ENCODE measurements at regions not wholly inside any gene's neighbourhood (a gene's known extent, or its start where the extent isn't known, plus 50 kb on each side); places are given as distances from the start of the nearest gene placed in this dataset.

- no peaks in the 10 kb centered on the region for H3K27me3 ChIP-seq
- intact Hi-C loops (cut with DNase I): no loop called here
- no peaks in the 10 kb centered on the region for H3K36me3 ChIP-seq
- H3K4me1 ChIP-seq: no peaks in the 10 kb centered on the region
- no peak for ATAC-seq
- no peak overlapping the region for H3K4me3 ChIP-seq
- TF ChIP-seq CTCF (IDR thresholded peaks at IDR 0.05) (no peak), POLR2A (IDR thresholded peaks at IDR 0.05) (no peak)
- peaks cover 0 to 13% (median 2%) of the 10 kb centered on the region in 12 donors for H3K9me3 ChIP-seq
- DNase-seq: no peak
- no peak overlapping the region for H3K27ac ChIP-seq
- 23 to 51% (median 33%) methylated on average over 26 to 29 of the region's 29 CpGs for WGBS, 4 donors
Measured at GRCh38 chrX:526295-527224, 104.0 kb upstream of the SHOX start.

GRCh38 chrX:530726-531610 lies 99.6 kb upstream of the SHOX start:
- Histone ChIP-seq H3K36me3 (no peaks in the 10 kb centered on the region), H3K4me3 (no peak overlapping the region), H3K9me3 (peaks cover 0 to under 1% (median 0%) of the 10 kb centered on the region in 12 donors), H3K27ac (no peak overlapping the region), H3K4me1 (no peaks in the 10 kb centered on the region), H3K27me3 (peaks cover 0 to 6% (median 0%) of the 10 kb centered on the region in 9 donors)
- DNase-seq (no peak), ATAC-seq (no peak)
- intact Hi-C loops (cut with DNase I): no loop called here
- no peak for TF ChIP-seq CTCF (IDR thresholded peaks at IDR 0.05)
- TF ChIP-seq POLR2A (IDR thresholded peaks at IDR 0.05): no peak
- 52 to 58% (median 56%) methylated on average over 19 of the region's 19 CpGs for WGBS, 4 donors

- intact Hi-C loops (cut with DNase I): no loop called here
- no peak for ATAC-seq
- WGBS, 4 donors: 6 to 14% (median 8%) methylated on average over 6 of the region's 6 CpGs
Measured at GRCh38 chrX:531611-531936, 99.0 kb upstream of the SHOX start.

More at GRCh38 chrX:531611-531936, 99.0 kb upstream of the SHOX start:
- TF ChIP-seq POLR2A (IDR thresholded peaks at IDR 0.05) (no peak), CTCF (IDR thresholded peaks at IDR 0.05) (no peak)
- DNase-seq: no peak
- Histone ChIP-seq H3K4me3 (no peak overlapping the region), H3K36me3 (no peaks in the 10 kb centered on the region), H3K27ac (no peak overlapping the region), H3K9me3 (peaks cover 0 to 2% (median 0%) of the 10 kb centered on the region in 12 donors), H3K4me1 (no peaks in the 10 kb centered on the region), H3K27me3 (peaks cover 0 to 6% (median 0%) of the 10 kb centered on the region in 9 donors)
